Aorta (tissue), 5 donors: ENCODE measurements at regions not wholly inside any gene's neighbourhood (a gene's known extent, or its start where the extent isn't known, plus 50 kb on each side); places are given as distances from the start of the nearest gene placed in this dataset.
A peak's percentile ranks its signal among the peaks of the same experiment; 100 is the strongest.
"Not testable (repeated sequence)": the region's sequence is repeated elsewhere in the genome, so short reads cannot be mapped to it uniquely, and the experiment has no call there.

Experiments used
- ATAC-seq: fragments of 200-7000 bp; cut with Tn5 transposase; one replicate; pipeline ENCODE4 v1.9.1; 2022; ENCODE audit warnings: moderate library complexity; ENCODE audit not compliant: low FRiP score
- DNase-seq, 2 donors: peaks; one replicate each; pipeline ENCODE4 v3.0.0-alpha.2; 2020
- H3K27ac ChIP-seq, 2 donors: one replicate each; pipeline ENCODE4 v1.5.1; 2013; ENCODE audit warnings: low read length in 2 of 2, mild to moderate bottlenecking in 2 of 2, moderate library complexity in 2 of 2, control low read depth in 1 of 2, inconsistent platforms in 1 of 2, low read depth in 1 of 2
- H3K27me3 ChIP-seq, 2 donors: one replicate each; pipeline ENCODE4 v1.6.1; 2013; ENCODE audit warnings: control low read depth in 1 of 2, low read length in 1 of 2, mild to moderate bottlenecking in 1 of 2, moderate library complexity in 1 of 2; ENCODE audit not compliant: insufficient read depth in 2 of 2, control insufficient read depth in 1 of 2
- H3K36me3 ChIP-seq, 2 donors: one replicate each; pipeline ENCODE4 v1.6.1; 2013; ENCODE audit warnings: control low read depth in 1 of 2, low read length in 1 of 2, mild to moderate bottlenecking in 1 of 2; ENCODE audit not compliant: insufficient read depth in 2 of 2, control insufficient read depth in 1 of 2
- H3K4me1 ChIP-seq, 2 donors: one replicate each; pipeline ENCODE4 v1.6.1; 2013; ENCODE audit warnings: low read length in 2 of 2, control low read depth in 1 of 2, mild to moderate bottlenecking in 1 of 2, moderate library complexity in 1 of 2; ENCODE audit not compliant: insufficient read depth in 2 of 2, control insufficient read depth in 1 of 2
- H3K4me3 ChIP-seq, 2 donors: one replicate each; pipeline ENCODE4 v1.5.1; 2013; ENCODE audit warnings: low read length in 2 of 2, control low read depth in 1 of 2, mild to moderate bottlenecking in 1 of 2
- H3K9me3 ChIP-seq: one replicate; pipeline ENCODE4 v1.6.1; 2013; ENCODE audit warnings: mild to moderate bottlenecking, low read length; ENCODE audit not compliant: control insufficient read depth
- WGBS, 2 donors: extraction: QIAGEN DNeasy Blood & Tissue Kit; methylation state at CpG; one replicate each; pipeline ENCODE4 v1.1.7; 2013; 5-methylcytosine and 5-hydroxymethylcytosine counted together
- intact Hi-C, 2 donors: fragments of 100-400 bp; cut with DNase I; formaldehyde crosslinking; loops; one replicate each; pipeline versions ENCODE4 v1.14.2 to v1.15.0; 2022
- donor health status: healthy with polysubstance abuse.
- donor health status: Bipolar disorder and iron deficiency.
- donor health status: DM: no; HTN: no; CAD: no.
- donor health status: DM: no; HTN: no; CAD: no.
- donor health status: DM: yes; HTN: yes; CAD: no.

GRCh38 chr2:187636731-187637391 is 82.6 kb upstream of the TFPI start:
- H3K4me1 ChIP-seq, H3K9me3 ChIP-seq, H3K27me3 ChIP-seq, H3K36me3 ChIP-seq, intact Hi-C loops, H3K4me3 ChIP-seq, H3K27ac ChIP-seq, ATAC-seq: not testable (repeated sequence)
- DNase-seq, result peak in 1 of 2 donors; percentile 62
- WGBS, 2 donors, result 96 to 97% methylated on average over 45 to 53 of the region's 53 CpGs

DNA sequence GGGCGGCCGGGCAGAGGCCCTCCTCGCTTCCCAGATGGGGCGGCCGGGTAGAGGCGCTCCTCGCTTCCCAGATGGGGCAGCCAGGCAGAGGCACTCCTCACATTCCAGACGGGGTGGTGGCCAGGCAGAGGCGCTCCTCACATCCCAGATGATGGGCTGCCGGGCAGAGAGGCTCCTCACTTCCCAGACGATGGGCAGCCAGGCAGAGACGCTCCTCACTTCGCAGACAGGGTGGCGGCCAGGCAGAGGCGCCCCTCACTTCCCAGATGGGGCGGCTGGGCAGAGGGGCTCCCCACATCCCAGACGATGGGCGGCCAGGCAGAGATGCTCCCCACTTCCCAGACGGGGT is 83.1 kb upstream of the TFPI start:
- H3K4me3 ChIP-seq, H3K9me3 ChIP-seq, H3K36me3 ChIP-seq, intact Hi-C loops, H3K27me3 ChIP-seq, H3K4me1 ChIP-seq, ATAC-seq, H3K27ac ChIP-seq: not testable (repeated sequence)
- DNase-seq, result peak in 1 of 2 donors; percentile 63
- WGBS, 2 donors, result 97% methylated on average over 19 of the region's 19 CpGs

GRCh38 chr2:187637771-187638170 is 83.5 kb upstream of the TFPI start:
- H3K4me3 ChIP-seq, intact Hi-C loops, H3K9me3 ChIP-seq, H3K36me3 ChIP-seq, H3K27ac ChIP-seq, ATAC-seq, H3K4me1 ChIP-seq, H3K27me3 ChIP-seq: not testable (repeated sequence)
- 95% methylated on average over 20 of the region's 20 CpGs for WGBS, 2 donors
- DNase-seq, result peak in 1 of 2 donors; percentile 66

- H3K9me3 ChIP-seq, result no peaks in the 10 kb centered on the region
- no peaks in the 10 kb centered on the region for H3K27me3 ChIP-seq
- no peak overlapping the region for H3K27ac ChIP-seq
- DNase-seq, result no peak
- 83 to 97% methylated on average over 1 of the region's 1 CpG for WGBS, 2 donors
- no peaks in the 10 kb centered on the region for H3K36me3 ChIP-seq
- H3K4me3 ChIP-seq, result no peak overlapping the region
- ATAC-seq, result no peak
- intact Hi-C loops, result no loop called here
- H3K4me1 ChIP-seq, result no peaks in the 10 kb centered on the region
Observed at GRCh38 chr2:187638840-187639239, 84.6 kb upstream of the TFPI start.

GRCh38 chr2:187640926-187641510 is 86.8 kb upstream of the TFPI start:
- H3K27ac ChIP-seq, result no peak overlapping the region
- H3K4me1 ChIP-seq, result no peaks in the 10 kb centered on the region
- no peaks in the 10 kb centered on the region for H3K27me3 ChIP-seq
- no peaks in the 10 kb centered on the region for H3K36me3 ChIP-seq
- H3K9me3 ChIP-seq, result no peaks in the 10 kb centered on the region
- no peak for DNase-seq
- ATAC-seq, result no peak
- 92 to 94% methylated on average over 6 of the region's 6 CpGs for WGBS, 2 donors
- no peak overlapping the region for H3K4me3 ChIP-seq
- intact Hi-C loops, result loop anchor here in 1 of 2 donors (5.0 kb wide), 1 partner anchor 206 kb away; no protein-coding TSS in a partner anchor

GRCh38 chr2:187642498-187642897 is 88.3 kb upstream of the TFPI start:
- Histone ChIP-seq H3K4me3 (no peak overlapping the region), H3K4me1 (no peaks in the 10 kb centered on the region), H3K27me3 (no peaks in the 10 kb centered on the region), H3K9me3 (no peaks in the 10 kb centered on the region), H3K36me3 (no peaks in the 10 kb centered on the region), H3K27ac (no peak overlapping the region)
- WGBS, 2 donors, result 11 to 12% methylated on average over 4 of the region's 4 CpGs
- intact Hi-C loops, result loop anchor here in 1 of 2 donors (5.0 kb wide), 1 partner anchor 205 kb away; no protein-coding TSS in a partner anchor
- no peak for DNase-seq
- no peak for ATAC-seq

DNA sequence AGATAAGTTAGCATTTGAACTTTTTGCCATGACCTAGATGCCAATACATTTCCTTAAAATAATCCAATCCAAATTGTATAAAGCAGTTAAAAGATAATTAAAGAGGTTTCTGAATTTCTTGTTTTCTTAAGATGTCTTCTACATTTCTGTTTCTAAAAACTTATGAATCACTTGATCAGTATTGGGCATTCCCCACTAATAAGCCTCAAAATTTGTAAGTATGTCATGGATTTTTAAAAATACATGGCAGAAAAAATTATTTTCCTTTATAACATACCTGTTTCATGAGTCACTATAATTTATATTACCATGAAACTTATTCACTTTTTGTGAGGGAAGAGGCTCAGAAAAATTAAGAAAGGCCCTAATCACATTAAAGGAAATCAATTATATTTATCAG is 90.3 kb upstream of the TFPI start:
- Histone ChIP-seq H3K36me3 (no peaks in the 10 kb centered on the region), H3K27ac (no peak overlapping the region)
- DNase-seq, result no peak

DNA sequence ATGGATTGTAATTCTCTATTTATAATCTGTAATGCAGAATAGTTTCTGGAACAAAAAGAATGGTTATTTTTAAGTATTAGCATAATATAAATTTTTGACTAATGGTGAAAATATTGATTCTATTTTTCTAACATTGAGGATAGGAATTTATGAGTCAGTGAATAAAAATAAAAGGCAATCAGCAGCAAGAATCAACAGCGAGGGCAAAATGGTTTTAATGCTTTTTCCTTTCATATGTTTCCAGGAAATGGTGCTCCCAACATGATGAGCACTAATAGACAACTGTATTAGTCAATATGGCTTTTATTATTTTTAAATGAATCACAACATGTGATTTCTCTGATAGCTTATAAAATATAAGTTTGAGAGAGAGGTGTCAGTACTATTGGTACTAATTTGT is 90.7 kb upstream of the TFPI start:
- 0 to 7% methylated on average over 1 of the region's 1 CpG for WGBS, 2 donors
- Histone ChIP-seq H3K4me1 (no peaks in the 10 kb centered on the region), H3K27me3 (no peaks in the 10 kb centered on the region), H3K36me3 (no peaks in the 10 kb centered on the region), H3K9me3 (no peaks in the 10 kb centered on the region), H3K4me3 (no peak overlapping the region), H3K27ac (no peak overlapping the region)
- intact Hi-C loops, result loop anchor here in 1 of 2 donors (5.0 kb wide), 1 partner anchor 202 kb away; no protein-coding TSS in a partner anchor
- ATAC-seq, result no peak
- no peak for DNase-seq

More for the DNA sequence above, 90.3 kb upstream of the TFPI start:
- Histone ChIP-seq H3K9me3 (no peaks in the 10 kb centered on the region), H3K27me3 (no peaks in the 10 kb centered on the region), H3K4me3 (no peak overlapping the region), H3K4me1 (no peaks in the 10 kb centered on the region)
- no peak for ATAC-seq
- intact Hi-C loops, result loop anchor here in 1 of 2 donors (5.0 kb wide), 1 partner anchor 203 kb away; no protein-coding TSS in a partner anchor

DNA sequence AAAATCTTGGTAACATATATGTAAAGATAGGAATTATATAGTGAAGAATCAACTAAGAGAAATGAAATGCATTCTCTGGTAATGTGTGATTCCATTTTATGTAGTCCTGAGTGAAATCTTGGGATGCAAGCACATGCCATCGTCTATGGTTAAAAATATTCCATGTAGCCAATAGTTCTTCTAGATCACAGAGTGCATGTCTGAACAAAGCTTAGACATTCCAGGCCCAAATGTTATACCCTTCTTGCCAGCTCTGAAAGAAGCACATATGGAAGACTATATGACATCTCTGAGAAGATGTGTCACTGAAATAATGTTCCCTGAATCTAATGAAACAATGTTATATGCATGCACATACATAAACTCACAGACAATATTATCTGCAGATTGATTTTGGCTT is 92.3 kb upstream of the TFPI start:
- ATAC-seq (no peak), DNase-seq (no peak)
- Histone ChIP-seq H3K36me3 (no peaks in the 10 kb centered on the region), H3K9me3 (no peaks in the 10 kb centered on the region), H3K4me1 (no peaks in the 10 kb centered on the region), H3K4me3 (no peak overlapping the region), H3K27ac (no peak overlapping the region), H3K27me3 (no peaks in the 10 kb centered on the region)
- intact Hi-C loops, result no loop called here
- 48 to 53% methylated on average over 1 of the region's 1 CpG for WGBS, 2 donors
